Stimulated activated naive CD8-positive, alpha-beta T cell treated with anti-CD3 and anti-CD28 coated beads, Interleukin-15, Interleukin-2, amounts not matched to agents 100 ng/mL and 50 ng/mL, for 24 hours (primary cell): ENCODE measurements at regions not wholly inside any gene's neighbourhood (a gene's known extent, or its start where the extent isn't known, plus 50 kb on each side); places are given as distances from the start of the nearest gene placed in this dataset.

Experiments used
- H3K27ac Mint-ChIP-seq: one replicate; pipeline ENCODE4 v1.8.0; 2021; ENCODE audit warnings: mild to moderate bottlenecking, mixed read lengths
- H3K27me3 Mint-ChIP-seq: one replicate; pipeline ENCODE4 v1.8.0; 2021; ENCODE audit warnings: mixed read lengths
- H3K36me3 Mint-ChIP-seq: one replicate; pipeline ENCODE4 v1.8.0; 2021; ENCODE audit warnings: low read depth, mixed read lengths
- H3K4me1 Mint-ChIP-seq: one replicate; pipeline ENCODE4 v1.8.0; 2021; ENCODE audit warnings: low read depth, mixed read lengths
- H3K4me3 Mint-ChIP-seq: one replicate; pipeline ENCODE4 v1.8.0; 2021; ENCODE audit warnings: mild to moderate bottlenecking, mixed read lengths
- H3K9me3 Mint-ChIP-seq: one replicate; pipeline ENCODE4 v1.8.0; 2021; ENCODE audit warnings: mixed read lengths

DNA sequence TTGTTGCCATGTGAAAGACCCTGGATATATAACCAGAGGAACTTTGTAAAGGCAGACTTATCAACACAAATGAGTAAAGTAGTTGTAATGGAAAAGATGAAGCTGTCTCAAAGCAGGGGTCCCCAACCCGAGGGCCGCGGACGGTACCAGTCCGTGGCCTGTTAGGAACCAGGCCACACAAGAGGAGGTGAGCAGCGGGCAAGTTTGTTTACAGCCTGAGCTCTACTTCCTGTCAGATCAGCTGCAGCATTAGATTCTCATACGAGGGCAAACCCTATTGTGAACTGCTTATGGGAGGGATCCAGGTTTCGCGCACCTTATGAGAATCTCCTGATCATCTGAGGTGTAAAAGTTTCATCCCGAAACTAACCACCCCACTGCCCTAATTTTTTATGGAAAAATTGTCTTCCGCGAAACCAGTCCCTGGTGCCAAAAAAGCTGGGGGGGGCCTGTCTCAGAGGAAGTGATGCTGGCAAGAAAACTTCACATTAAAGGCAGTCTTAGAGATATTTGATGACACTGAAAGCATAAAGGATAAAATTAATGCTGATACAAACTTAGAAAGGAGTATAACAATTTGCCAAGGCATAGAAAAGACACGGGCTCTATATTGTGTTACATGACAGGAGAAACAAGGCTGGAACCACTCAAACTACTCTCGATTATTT is 57.5 kb upstream of the MSTN start:
- Mint-ChIP-seq H3K27me3 (no peaks in the 10 kb centered on the region), H3K4me3 (peak overlapping the region; percentile 15), H3K36me3 (no peaks in the 10 kb centered on the region), H3K4me1 (peaks cover 13% of the 10 kb centered on the region), H3K27ac (no peak overlapping the region), H3K9me3 (peaks cover 4% of the 10 kb centered on the region)

DNA sequence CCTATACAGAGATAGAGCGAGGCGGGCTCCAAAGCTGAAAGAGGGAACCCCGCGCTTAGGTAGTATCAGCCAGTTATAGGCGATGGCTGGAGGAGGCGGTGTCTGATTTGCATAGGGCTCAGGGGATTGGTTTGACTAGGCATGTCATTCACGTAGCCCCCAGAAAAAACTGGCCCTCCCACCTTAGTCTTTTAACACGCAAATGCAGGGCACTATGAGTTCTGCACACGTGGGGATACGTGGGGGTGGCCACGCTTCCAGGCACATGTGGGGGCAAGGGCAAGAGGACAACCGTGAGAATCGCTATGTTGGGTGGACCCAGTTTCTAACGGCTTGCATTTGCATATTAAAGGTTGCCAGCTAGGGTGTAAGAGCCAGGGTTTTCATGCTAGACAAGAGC is 56.7 kb upstream of the MSTN start:
- Mint-ChIP-seq H3K4me3 (peak overlapping the region; percentile 15), H3K4me1 (peaks cover 13% of the 10 kb centered on the region), H3K9me3 (peaks cover 4% of the 10 kb centered on the region), H3K27ac (no peak overlapping the region), H3K27me3 (no peaks in the 10 kb centered on the region), H3K36me3 (no peaks in the 10 kb centered on the region)

DNA sequence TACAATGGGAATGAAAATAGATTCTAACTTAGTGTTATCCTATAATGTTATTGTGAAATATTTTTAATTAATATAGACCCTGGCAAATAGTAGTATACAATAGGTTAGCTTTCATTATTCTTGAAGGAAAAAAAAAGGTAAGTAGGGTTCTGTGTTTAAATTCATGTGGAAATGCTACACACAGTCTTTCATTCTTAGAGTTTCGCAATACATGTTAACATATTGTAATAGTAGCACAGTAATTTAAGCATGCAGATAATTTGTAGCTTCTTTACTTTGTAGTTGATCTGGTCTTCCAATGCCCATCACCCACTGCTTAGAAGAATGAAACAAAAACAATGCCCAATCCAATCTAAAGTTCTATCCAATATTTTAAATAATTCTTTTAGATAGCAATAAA is 54.8 kb upstream of the MSTN start:
- Mint-ChIP-seq H3K36me3 (no peaks in the 10 kb centered on the region), H3K4me1 (peaks cover 12% of the 10 kb centered on the region), H3K4me3 (no peak overlapping the region)

DNA sequence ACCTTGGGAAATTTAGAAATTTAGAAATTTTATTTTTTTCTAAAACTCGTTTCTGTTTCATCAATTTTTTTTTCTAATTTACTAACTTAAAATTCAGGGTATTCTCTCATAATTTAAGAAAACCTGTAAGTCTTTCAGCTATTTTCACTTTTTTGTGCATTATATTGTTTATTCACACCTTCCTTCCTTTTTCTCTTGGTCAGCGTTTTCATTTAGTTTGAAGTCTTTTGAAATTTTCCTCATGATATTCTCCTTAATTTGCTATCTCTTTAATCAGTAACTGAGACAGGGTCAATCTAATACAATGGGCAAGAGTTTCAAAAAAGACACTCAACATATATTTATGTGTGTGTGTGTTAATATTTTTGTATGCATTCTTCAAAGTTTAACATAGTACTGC is 50.5 kb upstream of the MSTN start:
- no peaks in the 10 kb centered on the region for H3K36me3 Mint-ChIP-seq
- H3K27me3 Mint-ChIP-seq: peaks cover 4% of the 10 kb centered on the region
- no peak overlapping the region for H3K4me3 Mint-ChIP-seq

More for the DNA sequence above, 54.8 kb upstream of the MSTN start:
- H3K9me3 Mint-ChIP-seq: peaks cover 4% of the 10 kb centered on the region
- H3K27ac Mint-ChIP-seq: no peak overlapping the region
- peaks cover 4% of the 10 kb centered on the region for H3K27me3 Mint-ChIP-seq

More for the DNA sequence above, 50.5 kb upstream of the MSTN start:
- Mint-ChIP-seq H3K4me1 (no peaks in the 10 kb centered on the region), H3K27ac (no peak overlapping the region), H3K9me3 (peaks cover 4% of the 10 kb centered on the region)
